Neuronal stem cell (in vitro differentiated cells): ENCODE measurements at regions not wholly inside any gene's neighbourhood (a gene's known extent, or its start where the extent isn't known, plus 50 kb on each side); places are given as distances from the start of the nearest gene placed in this dataset.

Experiments
- DNase-seq: peaks from one replicate; pipeline ENCODE4 v3.0.0-alpha.2; 2013; ENCODE audit warnings: low spot score
- H2AFZ ChIP-seq: one replicate; pipeline ENCODE4 v1.6.1; 2013; ENCODE audit warnings: mild to moderate bottlenecking, low read length, inconsistent platforms
- H2AK5ac ChIP-seq: 2 replicates; pipeline ENCODE4 v1.6.1; 2013; ENCODE audit warnings: low read depth, mild to moderate bottlenecking, inconsistent platforms, low read length, moderate library complexity, mixed read lengths
- H2BK120ac ChIP-seq: 2 replicates; pipeline ENCODE4 v1.6.1; 2013; ENCODE audit warnings: low read depth, mild to moderate bottlenecking, inconsistent platforms, low read length, moderate library complexity, mixed read lengths
- H2BK12ac ChIP-seq: one replicate; pipeline ENCODE4 v1.6.1; 2013; ENCODE audit warnings: low read length, inconsistent platforms
- H2BK15ac ChIP-seq: 2 replicates; pipeline ENCODE4 v1.6.1; 2013; ENCODE audit warnings: mild to moderate bottlenecking, low read length, inconsistent platforms, mixed read lengths
- H2BK5ac ChIP-seq: one replicate; pipeline ENCODE4 v1.6.1; 2013; ENCODE audit warnings: inconsistent platforms, mild to moderate bottlenecking, low read length, moderate library complexity
- H3K14ac ChIP-seq: one replicate; pipeline ENCODE4 v1.6.1; 2013; ENCODE audit warnings: low read length, inconsistent platforms
- H3K18ac ChIP-seq: 2 replicates; pipeline ENCODE4 v1.6.1; 2013; ENCODE audit warnings: low read length, inconsistent platforms
- H3K23ac ChIP-seq: 2 replicates; pipeline ENCODE4 v1.6.1; 2013; ENCODE audit warnings: low read depth, mild to moderate bottlenecking, mixed read lengths, low read length, inconsistent platforms; ENCODE audit not compliant: poor library complexity
- H3K27ac ChIP-seq: replicated peaks from 3 replicates; pipeline ENCODE4 v1.5.1; 2013; ENCODE audit warnings: low read length, inconsistent platforms
- H3K27me3 ChIP-seq, 3 experiments: 2 replicates each; pipeline ENCODE4 v1.6.1; 2013; ENCODE audit warnings: low read length in 3 of 3, mild to moderate bottlenecking in 2 of 3, inconsistent platforms in 1 of 3, low read depth in 1 of 3, mixed read lengths in 1 of 3, moderate library complexity in 1 of 3; ENCODE audit not compliant: control insufficient read depth in 3 of 3, insufficient read depth in 3 of 3
- H3K36me3 ChIP-seq, 2 donors: replicated peaks in 1 of 2; 2 replicates each; pipeline ENCODE4 v1.6.1; 2013; ENCODE audit warnings: low read length in 2 of 2; ENCODE audit not compliant: control insufficient read depth in 2 of 2, insufficient read depth in 2 of 2
- H3K4ac ChIP-seq: 2 replicates; pipeline ENCODE4 v1.6.1; 2013; ENCODE audit warnings: inconsistent platforms, mild to moderate bottlenecking, low read length, moderate library complexity
- H3K4me1 ChIP-seq, 2 donors: 1 replicate in 1 of 2; 2 replicates in 1 of 2; pipeline ENCODE4 v1.6.1; 2013; ENCODE audit warnings: low read length in 2 of 2, low read depth in 1 of 2; ENCODE audit not compliant: control insufficient read depth in 2 of 2, insufficient read depth in 1 of 2
- H3K4me2 ChIP-seq: one replicate; pipeline ENCODE4 v1.6.1; 2013; ENCODE audit warnings: mild to moderate bottlenecking, low read length, inconsistent platforms; ENCODE audit not compliant: insufficient read depth, poor library complexity, severe bottlenecking
- H3K4me3 ChIP-seq, 2 donors: 2 replicates each; pipeline ENCODE4 v1.5.1; 2013; ENCODE audit warnings: low read length in 2 of 2, mild to moderate bottlenecking in 2 of 2, inconsistent platforms in 1 of 2, moderate library complexity in 1 of 2
- H3K79me1 ChIP-seq: one replicate; pipeline ENCODE4 v1.6.1; 2013; ENCODE audit warnings: low read depth, mild to moderate bottlenecking, inconsistent platforms, low read length, moderate library complexity
- H3K9ac ChIP-seq: one replicate; pipeline ENCODE4 v1.6.1; 2013; ENCODE audit warnings: mild to moderate bottlenecking, low read depth, low read length, inconsistent platforms; ENCODE audit not compliant: poor library complexity
- H3K9me3 ChIP-seq, 2 donors: replicated peaks in 1 of 2; 2 replicates each; pipeline versions ENCODE3 to v1.6.1; 2013; ENCODE audit warnings: low read length in 2 of 2, mild to moderate bottlenecking in 2 of 2, inconsistent platforms in 1 of 2, low read depth in 1 of 2, mixed read lengths in 1 of 2, moderate library complexity in 1 of 2; ENCODE audit not compliant: control insufficient read depth in 2 of 2, insufficient read depth in 1 of 2
- H4K8ac ChIP-seq: one replicate; pipeline ENCODE4 v1.6.1; 2013; ENCODE audit warnings: low read depth, mild to moderate bottlenecking, inconsistent platforms, low read length, moderate library complexity
- H4K91ac ChIP-seq: one replicate; pipeline ENCODE4 v1.6.1; 2013; ENCODE audit warnings: low read length, low read depth, mild to moderate bottlenecking, inconsistent platforms; ENCODE audit not compliant: poor library complexity
- WGBS, 2 donors: extraction: QIAGEN DNeasy Blood & Tissue Kit; methylation state at CpG; one replicate each; pipeline ENCODE4 v1.1.7; 2013; ENCODE audit warnings: missing lambda C conversion rate in 2 of 2, mixed read lengths in 1 of 2; ENCODE audit not compliant: insufficient read length in 2 of 2, insufficient replicate concordance in 1 of 2; ENCODE audit errors: extremely low coverage in 2 of 2; 5-methylcytosine and 5-hydroxymethylcytosine counted together

DNA sequence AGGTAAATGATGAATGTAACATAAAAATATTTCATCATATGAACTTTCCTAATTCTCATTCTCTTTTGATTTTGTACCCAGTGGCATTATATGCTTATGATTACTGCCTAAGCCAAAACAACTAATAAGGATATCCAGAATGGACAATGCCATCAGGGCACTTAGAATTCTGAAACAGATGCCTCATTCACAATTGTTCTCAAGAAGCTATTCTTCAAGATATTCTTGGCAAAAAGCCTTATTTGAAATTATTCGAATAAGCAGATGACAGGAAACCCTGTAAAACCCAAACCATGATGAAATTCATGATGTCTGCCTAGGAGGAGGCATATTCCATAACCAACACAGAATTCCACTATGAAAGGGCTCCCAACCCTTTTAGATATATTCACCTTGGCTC lies 353.2 kb upstream of the TRIB2 start:
- H3K79me1 ChIP-seq = no peaks in the 10 kb centered on the region
- H3K27ac ChIP-seq = no peak overlapping the region
- H4K91ac ChIP-seq = no peak overlapping the region
- no peak overlapping the region for H4K8ac ChIP-seq
- no peaks in the 10 kb centered on the region for H3K4me1 ChIP-seq
- no peak overlapping the region for H3K4ac ChIP-seq
- H3K36me3 ChIP-seq = no peaks in the 10 kb centered on the region
- H2BK12ac ChIP-seq = no peak overlapping the region
- H2BK120ac ChIP-seq = no peak overlapping the region
- no peaks in the 10 kb centered on the region for H3K27me3 ChIP-seq
- H3K4me3 ChIP-seq = no peak overlapping the region
- DNase-seq = no peak
- H3K18ac ChIP-seq = no peak overlapping the region
- peaks cover 0 to 10% of the 10 kb centered on the region in 2 donors for H3K9me3 ChIP-seq
- no peak overlapping the region for H3K4me2 ChIP-seq
- no peak overlapping the region for H2BK5ac ChIP-seq
- H2AK5ac ChIP-seq = no peak overlapping the region
- no peak overlapping the region for H3K14ac ChIP-seq
- H3K23ac ChIP-seq = no peak overlapping the region
- H2BK15ac ChIP-seq = no peak overlapping the region
- H3K9ac ChIP-seq = no peak overlapping the region
- no peak overlapping the region for H2AFZ ChIP-seq
- no CpG with 5 or more reads among the region's 1 CpG for WGBS, 2 donors

DNA sequence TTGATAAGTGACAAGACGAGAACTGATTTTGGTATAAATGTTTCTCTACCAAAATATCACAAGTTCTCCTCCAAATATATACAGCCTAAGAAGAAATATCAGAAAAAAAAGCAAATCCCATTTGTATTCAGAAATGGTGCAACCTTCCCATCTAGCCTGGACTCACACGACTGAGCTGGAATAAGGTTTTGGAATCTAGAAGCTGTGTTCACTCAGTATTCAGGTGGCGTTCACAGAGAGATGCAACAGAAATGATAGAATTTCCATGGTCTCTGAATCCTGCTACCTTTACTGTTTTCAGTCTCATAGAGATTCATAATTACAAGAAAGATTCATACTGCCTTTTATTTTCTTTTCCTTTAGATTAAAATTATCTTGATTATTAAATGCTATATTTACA lies 347.2 kb upstream of the TRIB2 start:
- Histone ChIP-seq H2BK15ac (no peak overlapping the region), H3K79me1 (no peaks in the 10 kb centered on the region), H3K27me3 (no peaks in the 10 kb centered on the region), H2AK5ac (no peak overlapping the region), H3K27ac (no peak overlapping the region), H3K14ac (no peak overlapping the region), H3K18ac (no peak overlapping the region), H2BK120ac (no peak overlapping the region), H4K91ac (no peak overlapping the region), H2BK5ac (no peak overlapping the region), H4K8ac (no peak overlapping the region), H2AFZ (no peak overlapping the region), H2BK12ac (no peak overlapping the region), H3K23ac (no peak overlapping the region), H3K4me3 (no peak overlapping the region), H3K9ac (no peak overlapping the region), H3K4me2 (no peak overlapping the region), H3K4me1 (no peaks in the 10 kb centered on the region), H3K4ac (no peak overlapping the region), H3K9me3 (peaks cover 0 to 5% of the 10 kb centered on the region in 2 donors), H3K36me3 (no peaks in the 10 kb centered on the region)
- no peak for DNase-seq
- WGBS, 2 donors = no CpG with 5 or more reads among the region's 3 CpGs

GRCh38 chr2:12376025-12376424 lies 340.7 kb upstream of the TRIB2 start:
- H3K4me3 ChIP-seq = no peak overlapping the region
- no peak overlapping the region for H2AK5ac ChIP-seq
- no peaks in the 10 kb centered on the region for H3K79me1 ChIP-seq
- H3K18ac ChIP-seq = no peak overlapping the region
- no peak overlapping the region for H2BK15ac ChIP-seq
- no peak overlapping the region for H3K4me2 ChIP-seq
- no peaks in the 10 kb centered on the region for H3K36me3 ChIP-seq
- H3K14ac ChIP-seq = no peak overlapping the region
- no peak overlapping the region for H3K27ac ChIP-seq
- DNase-seq = no peak
- no peak overlapping the region for H4K8ac ChIP-seq
- WGBS, 2 donors = no CpG with 5 or more reads among the region's 1 CpG
- H2BK5ac ChIP-seq = no peak overlapping the region
- H3K9me3 ChIP-seq = peaks cover 0 to 15% of the 10 kb centered on the region in 2 donors
- H3K4me1 ChIP-seq = peaks cover 0 to 5% of the 10 kb centered on the region in 2 donors
- no peak overlapping the region for H3K4ac ChIP-seq
- H2BK120ac ChIP-seq = no peak overlapping the region
- H3K9ac ChIP-seq = no peak overlapping the region
- H2AFZ ChIP-seq = peak overlapping the region; percentile 48
- no peak overlapping the region for H2BK12ac ChIP-seq
- no peak overlapping the region for H3K23ac ChIP-seq
- no peak overlapping the region for H4K91ac ChIP-seq
- H3K27me3 ChIP-seq = no peaks in the 10 kb centered on the region

DNA sequence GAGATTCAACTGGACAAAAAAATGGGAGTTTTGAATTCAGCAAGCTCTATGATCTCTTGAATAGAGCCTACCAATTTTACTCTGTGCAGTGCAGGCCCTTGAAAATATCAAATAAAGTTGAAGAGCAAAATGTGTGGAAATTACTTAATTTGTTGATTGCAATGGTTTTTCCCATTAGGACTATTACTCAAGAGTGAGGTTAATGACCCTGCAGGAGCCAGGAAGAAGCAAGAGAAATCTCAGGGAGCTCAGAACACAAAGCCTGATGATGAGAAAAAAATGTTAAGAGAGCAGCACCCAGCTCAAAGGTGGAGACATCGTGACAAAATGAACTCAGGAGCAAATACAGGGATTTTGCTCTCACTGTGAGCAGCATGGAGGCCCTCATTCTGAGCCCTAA lies 337.6 kb upstream of the TRIB2 start:
- Histone ChIP-seq H3K14ac (no peak overlapping the region), H3K27me3 (no peaks in the 10 kb centered on the region), H3K4ac (no peak overlapping the region), H2AFZ (no peak overlapping the region), H3K27ac (no peak overlapping the region), H3K18ac (no peak overlapping the region), H2AK5ac (no peak overlapping the region), H4K8ac (no peak overlapping the region), H2BK15ac (no peak overlapping the region), H2BK120ac (no peak overlapping the region), H3K4me1 (peaks cover 3 to 19% of the 10 kb centered on the region in 2 donors), H3K9me3 (peaks cover 0 to 18% of the 10 kb centered on the region in 2 donors), H4K91ac (no peak overlapping the region), H2BK5ac (no peak overlapping the region), H3K79me1 (no peaks in the 10 kb centered on the region), H3K23ac (no peak overlapping the region), H2BK12ac (no peak overlapping the region), H3K4me2 (no peak overlapping the region), H3K4me3 (no peak overlapping the region), H3K36me3 (no peaks in the 10 kb centered on the region), H3K9ac (no peak overlapping the region)
- DNase-seq = no peak
- WGBS, 2 donors = no CpG with 5 or more reads among the region's 1 CpG
